SW480 (cell line): ENCODE measurements at regions not wholly inside any gene's neighbourhood (a gene's known extent, or its start where the extent isn't known, plus 50 kb on each side); places are given as distances from the start of the nearest gene placed in this dataset.
"Not testable (repeated sequence)": the region's sequence is repeated elsewhere in the genome, so short reads cannot be mapped to it uniquely, and the experiment has no call there.

Experiments
- DNase-seq: peaks from one replicate; pipeline ENCODE4 v3.0.0-alpha.2; 2016; ENCODE audit warnings: low spot score

DNA sequence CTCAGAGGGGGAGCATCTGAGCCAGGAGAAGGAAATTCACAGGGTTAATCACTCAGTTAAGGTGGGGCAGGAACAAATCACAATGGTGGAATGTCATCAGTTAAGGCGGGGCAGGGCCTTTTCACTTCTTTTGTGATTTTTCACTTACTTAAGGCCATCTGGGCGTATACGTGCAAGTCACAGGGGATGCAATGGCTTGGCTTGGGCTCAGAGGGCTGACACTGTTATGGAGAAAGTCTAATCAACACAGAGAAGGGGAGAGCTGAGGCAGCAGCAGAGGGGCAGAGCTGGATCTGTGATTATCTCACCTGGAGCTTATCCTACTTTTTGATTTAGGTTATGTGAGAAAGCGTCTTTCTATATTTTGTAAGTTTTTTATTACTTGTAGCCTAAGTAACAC lies 350.1 kb downstream of the NSUN3 start:
- not testable (repeated sequence) for DNase-seq

DNA sequence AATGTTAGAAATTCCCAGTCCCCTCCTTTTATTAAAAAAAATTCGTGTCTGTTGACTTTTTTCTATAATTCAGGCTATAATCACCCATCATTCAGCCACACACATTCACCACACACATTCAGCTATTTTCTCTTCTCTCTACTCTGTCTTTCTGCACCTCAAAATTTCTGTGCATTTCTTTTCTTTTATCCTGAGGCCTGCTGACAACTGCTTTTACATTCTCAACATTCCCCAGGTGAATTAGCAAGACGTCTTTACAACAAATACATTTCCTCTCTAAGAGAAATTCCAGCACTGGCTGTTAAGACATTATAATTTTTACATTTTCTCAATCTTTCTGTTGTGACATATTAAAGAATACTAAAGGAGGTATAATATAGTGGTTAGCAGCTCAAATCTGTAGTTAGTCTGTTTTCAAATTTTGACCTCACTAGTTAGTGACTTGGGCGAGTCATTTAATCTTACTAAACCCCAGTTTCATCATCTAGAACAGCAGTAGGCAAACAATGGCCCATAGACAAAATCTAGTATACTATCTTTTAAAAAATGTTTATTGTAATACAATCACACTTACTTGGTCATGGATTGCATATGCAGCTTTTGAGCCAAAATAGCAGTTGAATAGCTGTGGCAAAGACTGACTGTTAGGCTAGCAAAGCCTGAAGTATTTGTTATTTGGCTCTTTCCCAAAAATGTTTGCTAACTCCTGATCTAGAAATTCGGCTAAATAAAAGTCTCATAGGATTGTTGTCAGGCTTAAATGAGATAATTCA lies 350.7 kb downstream of the NSUN3 start:
- DNase-seq = no peak

DNA sequence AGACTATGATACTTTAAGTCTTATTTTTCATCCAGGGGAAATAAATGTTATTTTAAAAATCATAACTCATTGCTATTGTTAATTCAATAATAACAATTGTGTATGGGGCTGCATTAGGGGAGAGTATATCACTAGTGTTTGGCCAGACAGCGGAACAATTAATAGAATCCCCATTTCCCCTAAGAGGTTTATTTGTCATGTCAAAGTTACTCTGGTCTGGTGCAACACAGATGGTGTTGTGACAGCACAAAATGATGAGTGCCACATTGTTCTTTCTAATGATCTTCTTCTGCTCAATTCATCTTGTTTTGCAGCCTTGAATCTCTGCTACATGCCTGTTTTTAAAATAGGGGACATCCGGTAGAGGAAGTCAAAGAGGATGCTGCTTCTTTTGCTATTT lies 351.6 kb downstream of the NSUN3 start:
- no peak for DNase-seq

DNA sequence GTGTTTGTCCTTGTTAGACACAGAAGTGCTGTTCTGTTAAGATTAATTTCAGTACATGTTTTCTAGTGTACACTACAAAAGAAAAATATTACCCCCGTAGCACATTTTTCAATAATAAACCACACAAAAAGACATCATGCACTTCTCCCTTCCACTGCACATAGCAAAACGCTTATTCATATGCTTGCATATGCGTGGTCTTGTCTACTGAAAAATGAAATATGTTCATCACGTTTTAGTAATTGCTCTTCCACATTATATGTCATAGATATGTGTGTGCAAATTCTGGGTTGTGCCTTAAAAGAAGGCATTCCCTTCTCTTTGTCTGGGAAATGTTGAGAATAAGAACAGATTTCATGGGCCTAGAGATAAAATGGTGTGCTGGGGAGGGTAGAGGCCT lies 353.9 kb downstream of the NSUN3 start:
- no peak for DNase-seq

DNA sequence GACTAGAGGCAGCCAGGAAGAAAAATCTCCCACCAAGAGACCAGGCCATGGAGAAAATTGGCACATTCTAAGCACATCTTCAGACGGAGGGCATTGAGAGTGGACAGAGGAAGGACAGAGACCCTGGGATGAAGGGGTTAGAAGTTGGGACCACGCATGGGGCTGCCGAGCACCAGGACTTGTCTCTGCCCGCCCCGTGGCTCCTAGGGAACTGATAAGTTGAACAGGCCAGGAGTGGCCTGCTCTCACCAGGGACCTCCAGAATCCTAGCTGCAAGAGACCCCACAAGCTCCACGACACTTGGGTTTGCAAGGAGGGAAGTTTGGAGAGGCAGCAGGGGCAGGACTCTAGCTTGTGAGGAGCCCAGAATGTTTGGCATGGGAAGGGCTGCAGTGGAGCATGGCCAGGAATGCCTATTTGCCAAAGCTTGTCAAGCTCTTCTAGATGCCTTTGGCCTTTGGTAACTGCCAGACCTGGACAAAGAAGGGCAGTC lies 355.1 kb downstream of the NSUN3 start:
- DNase-seq = no peak

DNA sequence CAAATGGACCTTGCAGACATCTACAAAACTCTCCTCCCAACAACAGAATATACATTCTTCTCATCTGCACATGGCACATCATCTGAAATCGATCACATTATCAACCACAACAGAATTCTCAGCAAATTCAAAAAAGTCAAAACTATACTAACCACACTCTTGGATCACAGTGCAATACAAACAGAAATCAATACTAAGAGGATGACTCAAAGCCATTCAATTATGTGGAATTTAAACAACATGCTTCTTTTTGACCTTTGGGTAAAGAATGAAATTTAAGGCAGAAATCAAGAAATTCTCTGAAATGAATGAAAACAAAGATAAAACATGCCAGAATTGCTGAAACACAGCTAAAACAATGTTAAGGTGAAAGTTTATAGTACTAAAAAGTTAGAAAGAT lies 358.1 kb downstream of the NSUN3 start:
- no peak for DNase-seq

DNA sequence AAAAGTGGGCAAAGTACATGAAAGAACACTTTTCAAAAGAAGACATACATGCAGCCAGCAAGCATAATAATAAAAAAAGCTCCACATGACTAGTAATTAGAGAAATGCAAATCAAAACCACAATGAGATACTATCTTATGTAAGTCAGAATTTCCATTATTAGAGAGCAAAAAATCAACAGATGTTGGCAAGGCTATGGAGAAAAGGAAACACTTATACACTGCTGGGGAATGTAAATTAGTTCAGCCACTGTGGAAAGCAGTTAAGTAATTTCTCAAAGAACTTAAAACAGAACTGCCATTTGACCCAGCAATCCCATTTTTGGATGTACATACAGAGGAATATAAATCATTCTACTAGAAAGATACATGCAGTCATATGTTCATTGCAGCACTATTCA lies 360.7 kb downstream of the NSUN3 start:
- no peak for DNase-seq

DNA sequence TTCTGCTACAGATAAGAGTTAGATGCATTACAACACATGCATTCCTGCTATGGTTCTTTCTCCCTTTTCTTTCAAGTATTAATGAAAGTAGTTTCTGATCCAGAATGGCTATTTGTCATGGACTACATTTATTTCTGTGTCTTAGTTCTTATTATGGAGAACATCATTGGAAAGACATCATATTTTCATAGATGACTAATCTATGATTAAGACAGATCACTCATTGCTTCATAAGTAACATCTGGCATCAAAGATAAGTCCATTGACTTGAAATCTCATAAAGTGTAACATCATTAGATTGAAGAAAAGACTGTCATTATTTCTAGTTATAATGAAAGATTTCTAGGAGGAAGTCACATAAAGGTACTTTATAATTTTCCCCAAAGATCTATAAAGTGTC lies 366.7 kb downstream of the NSUN3 start:
- DNase-seq = no peak

DNA sequence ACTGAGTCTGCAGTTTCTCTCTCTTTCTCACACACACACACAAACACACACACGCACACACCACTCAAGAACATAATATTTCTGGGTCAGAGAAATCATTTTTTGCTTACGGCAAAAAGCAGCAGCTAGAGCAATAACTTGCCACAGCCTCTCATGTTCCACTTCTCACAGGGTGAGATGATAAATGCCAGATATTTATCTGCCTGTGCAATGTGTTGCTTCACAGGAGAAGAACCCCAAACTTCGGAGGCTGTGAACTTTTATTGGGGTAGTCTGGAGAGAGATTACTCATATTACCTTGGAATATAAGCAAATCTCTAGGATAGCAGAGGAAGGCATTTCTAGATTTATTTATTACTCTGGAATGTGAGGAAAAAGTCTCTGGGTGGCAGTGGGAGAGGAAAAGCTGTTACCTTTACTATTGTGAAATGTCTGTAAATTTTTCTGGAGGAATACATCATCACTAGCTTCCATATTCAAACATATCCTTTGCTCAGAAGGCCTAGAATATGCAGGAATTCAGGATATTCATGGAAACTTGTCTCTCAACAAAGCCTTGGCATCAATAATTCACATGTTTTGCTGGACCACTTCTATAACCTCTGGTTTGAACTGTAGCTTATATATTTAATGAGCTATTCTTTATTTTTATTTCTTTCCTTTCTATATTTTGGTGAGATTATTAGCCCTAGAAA lies 369.2 kb downstream of the NSUN3 start:
- DNase-seq = no peak

DNA sequence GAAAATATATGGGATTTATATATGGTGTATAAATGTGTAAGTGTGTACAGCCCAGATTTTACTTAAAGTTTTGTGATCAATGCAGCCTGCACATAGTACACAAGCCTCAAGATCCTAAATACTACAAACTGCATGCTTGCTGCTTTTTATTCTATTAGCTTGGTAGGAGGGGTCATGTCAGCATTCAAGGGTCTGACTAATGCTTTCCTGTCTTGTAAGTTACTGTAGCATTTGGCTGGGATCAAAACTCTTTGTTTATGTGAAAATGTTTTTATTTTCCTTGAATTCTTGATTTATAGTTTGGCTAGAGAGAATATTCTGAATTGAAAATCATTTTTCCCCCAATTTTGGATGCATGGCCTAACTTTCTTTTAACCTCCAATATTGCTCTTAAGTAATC lies 370.9 kb downstream of the NSUN3 start:
- no peak for DNase-seq

DNA sequence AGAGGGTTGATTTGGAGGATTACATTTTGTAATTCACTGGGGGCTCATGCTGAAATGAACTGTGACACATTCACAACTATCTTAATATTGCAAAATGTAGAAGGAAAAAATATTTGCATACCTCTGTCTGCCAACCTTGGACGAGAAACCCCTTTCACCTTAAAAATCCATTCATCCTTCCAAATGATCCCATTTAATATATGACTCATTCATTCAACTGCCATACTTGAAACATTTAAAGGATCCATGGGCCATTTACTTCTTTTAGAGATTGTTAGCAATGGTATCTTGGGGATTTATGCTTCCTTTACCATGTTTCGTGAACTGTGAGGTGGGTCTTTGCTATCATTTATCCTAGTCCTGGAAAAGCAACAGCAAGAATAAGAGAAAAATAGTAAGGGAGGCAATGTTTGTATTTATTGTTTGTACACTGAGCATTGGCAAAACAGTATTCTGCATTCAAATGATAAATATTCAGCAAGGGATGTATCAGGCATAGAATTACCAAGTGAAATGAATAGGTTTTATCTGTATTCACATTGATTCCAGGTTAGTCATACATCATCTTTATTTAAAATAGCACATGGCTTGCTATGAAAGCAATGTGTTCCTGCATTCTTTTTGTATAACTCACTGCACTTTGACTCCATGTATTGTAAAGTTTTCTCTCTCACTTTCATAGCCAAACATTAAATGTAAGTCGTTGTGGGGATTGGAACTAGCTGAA lies 378.1 kb downstream of the NSUN3 start:
- DNase-seq = peak; percentile 23

DNA sequence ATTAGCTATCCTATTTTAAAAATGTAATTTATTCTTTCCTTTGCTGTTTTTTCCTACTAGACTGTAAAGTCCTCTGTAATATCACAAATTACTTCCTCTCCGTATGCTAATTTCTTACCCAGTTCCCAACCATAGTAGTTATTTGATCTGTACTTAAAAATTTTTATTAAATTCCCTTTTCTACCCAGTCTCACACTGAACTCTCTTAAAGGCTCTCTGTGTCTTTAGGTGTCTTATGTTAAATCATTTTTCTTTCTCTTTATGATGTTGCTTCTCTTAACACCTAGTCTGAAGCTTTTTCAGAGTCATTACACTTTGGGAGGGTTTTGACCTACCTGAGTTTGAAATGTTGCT lies 378.6 kb downstream of the NSUN3 start:
- DNase-seq = no peak

DNA sequence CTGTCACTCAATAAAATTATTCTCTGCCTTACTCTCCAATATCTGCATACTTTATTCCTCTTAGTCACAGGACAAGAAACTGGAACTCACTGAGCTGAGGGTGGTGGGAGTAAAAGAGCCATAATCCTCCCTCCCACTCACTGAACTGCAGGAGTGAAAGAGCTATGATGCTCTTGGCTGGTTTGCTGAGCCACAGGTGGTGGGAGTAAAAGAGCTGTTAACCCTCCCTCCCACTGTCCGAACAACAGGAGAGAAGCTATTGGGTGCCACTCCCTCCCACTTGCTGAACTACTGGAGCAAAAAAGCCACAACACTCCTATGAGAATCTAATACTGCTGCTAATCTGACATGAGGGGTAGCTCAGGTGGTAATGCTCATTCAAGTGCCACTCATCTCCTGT lies 391.0 kb downstream of the NSUN3 start:
- DNase-seq = no peak

DNA sequence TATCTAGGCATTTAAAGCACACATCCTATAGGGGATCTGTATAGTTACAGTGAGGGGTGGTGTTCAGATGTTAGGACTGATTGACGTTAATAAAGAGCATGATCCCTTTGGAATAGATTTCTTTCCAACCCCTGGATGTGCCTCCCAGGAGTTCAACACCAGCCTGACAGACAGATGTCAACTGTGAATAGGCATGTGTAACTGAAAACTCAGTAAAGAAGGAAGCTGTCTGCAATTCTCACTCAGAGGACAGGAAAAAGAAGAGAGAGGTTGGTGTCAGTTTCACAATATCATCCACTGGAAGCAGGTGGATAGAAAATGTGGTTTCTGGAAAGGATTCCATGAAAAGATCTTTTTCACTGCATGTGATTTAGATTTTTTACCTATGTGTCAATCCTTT lies 396.3 kb downstream of the NSUN3 start:
- DNase-seq = no peak

DNA sequence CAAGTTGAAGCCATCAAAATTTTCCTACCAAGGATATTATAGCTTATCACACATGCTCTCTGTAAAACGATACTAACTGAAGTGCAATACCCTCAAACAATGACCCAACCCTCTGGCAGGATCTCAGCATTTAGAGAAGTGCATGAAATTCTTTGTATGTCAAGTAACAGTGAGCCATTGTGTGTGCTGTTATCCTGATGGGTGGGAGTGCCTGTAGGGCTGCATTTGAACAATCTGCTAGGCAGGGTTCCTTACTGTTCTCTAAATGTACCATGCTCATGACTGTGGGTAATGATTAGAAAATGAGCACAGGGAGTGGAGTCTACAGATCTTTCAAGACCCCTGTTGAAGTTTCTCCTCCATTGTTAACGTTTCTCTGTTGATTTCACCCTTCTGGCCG lies 398.1 kb downstream of the NSUN3 start:
- DNase-seq = no peak

DNA sequence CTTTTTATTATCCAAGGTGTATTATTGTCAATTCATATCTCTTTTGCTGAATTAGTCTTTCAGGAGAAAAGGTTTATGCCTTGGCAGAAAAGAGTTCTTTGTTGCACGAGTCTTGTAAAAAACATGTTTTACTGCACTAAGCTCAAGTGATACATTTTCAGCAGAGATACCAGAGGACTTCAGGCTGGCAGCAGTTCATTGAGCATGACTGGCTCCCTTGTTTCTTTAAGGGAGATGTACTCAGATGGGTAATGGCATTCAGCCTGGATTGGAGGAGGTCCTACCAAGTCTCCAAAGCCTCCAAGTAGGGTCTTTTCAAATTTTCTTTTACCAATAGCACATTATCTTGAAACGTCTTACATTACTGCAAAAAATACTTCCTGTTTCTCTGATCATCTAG lies 400.1 kb downstream of the NSUN3 start:
- no peak for DNase-seq

DNA sequence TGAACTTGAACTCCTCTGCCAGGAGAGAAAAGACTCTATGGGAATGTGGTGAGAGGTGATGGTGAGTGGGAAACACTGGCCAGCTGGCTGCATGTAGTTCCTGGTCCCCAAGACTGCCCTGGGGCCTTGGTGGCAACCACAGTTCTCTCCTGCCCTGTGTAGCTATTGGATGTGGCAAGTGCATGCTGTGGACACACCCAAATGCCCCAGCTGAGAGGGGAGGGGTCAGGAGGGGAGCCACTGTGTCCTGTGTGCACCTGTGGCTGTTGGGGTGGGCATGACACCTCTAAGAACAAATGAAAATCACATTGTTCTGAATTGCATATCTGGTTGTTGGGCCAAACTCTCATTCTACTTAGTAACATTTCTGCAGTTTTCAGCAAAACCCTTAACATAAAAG lies 409.6 kb downstream of the NSUN3 start:
- DNase-seq = no peak

DNA sequence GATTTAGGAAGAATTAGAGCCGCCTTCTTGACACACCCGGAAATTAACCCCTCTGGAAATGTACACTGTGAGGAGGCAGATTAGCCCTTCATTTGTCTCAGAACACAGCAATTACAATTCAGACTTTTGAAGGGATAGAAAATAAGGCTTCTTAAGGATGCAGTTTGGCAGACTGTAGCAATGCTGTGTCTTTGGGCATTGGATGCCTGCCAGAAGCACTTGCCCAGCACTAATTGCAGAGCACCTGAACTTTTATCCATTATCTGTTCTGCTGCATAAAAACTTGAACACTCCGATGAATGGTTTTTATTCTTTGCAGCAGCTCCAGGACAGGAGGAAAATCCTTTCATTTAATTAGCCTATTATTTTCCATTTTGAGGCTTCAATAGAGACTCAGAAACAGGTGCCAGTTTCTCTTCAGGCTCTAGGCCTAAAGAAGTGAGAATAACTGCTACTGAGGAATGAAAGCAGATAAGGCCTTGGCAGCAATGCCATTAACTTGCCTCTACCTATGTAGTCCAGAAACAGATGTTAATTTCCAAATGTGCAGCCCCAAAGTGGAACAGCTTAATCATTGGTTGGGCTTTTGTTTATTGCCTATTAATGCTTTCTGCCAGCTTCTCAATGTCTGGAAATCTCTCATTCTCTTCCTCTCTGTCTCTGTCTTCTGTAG lies 418.5 kb downstream of the NSUN3 start:
- no peak for DNase-seq

DNA sequence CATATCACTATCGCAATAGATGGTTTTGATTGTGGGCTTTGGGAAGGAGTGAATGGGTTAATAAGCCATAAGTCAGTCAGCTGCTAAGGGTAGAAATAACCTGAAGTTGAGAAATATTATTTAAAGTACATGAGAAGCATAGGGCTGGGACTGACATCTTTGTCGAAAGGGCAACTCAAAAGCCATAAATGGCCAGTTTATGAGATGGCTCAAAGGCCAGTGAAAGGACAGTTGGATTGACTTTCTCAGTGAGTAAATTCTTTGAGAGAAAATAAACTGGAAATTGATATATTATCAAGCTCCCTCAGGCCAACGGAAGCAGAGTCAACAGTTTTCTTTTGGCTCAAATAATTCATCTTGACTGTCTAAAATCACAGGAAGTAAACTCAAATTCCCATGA lies 419.8 kb downstream of the NSUN3 start:
- DNase-seq = no peak

DNA sequence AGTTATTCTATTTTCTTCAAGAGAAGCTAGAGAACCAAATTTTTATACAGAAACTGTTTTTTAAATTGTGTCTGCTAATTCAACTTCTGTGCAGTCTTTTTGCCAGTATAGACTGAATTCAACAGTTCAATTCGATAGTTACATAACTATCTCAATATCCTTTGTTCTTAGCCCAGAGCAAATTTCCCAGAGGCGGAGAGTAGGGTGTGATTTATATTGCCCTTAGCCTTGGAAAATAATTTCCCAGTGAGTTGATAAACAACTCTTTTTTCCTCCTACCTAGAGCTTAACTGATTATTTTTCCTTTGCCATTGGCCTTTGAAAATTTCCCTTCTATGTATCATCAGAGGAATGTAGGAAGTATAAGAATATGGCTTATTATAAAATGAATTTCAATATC lies 420.5 kb downstream of the NSUN3 start:
- DNase-seq = no peak

DNA sequence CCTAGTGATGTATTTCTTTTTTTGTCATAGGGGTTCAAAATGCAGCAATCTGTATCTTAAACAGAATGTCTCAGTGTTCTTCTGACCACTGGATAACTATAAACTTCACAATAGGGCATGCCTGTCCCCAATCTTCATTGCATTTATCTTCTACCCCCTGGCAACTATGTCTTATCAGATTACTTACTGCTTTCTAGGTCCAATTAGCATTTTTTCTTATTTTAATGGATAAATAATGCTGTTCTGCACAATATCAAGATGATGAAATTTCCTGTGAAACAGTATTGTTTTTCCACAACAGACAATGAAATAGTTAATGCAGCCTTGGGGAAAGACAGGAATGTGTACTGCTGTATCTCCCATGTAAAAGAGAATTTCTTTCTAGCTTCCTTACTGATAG lies 432.1 kb downstream of the NSUN3 start:
- no peak for DNase-seq

DNA sequence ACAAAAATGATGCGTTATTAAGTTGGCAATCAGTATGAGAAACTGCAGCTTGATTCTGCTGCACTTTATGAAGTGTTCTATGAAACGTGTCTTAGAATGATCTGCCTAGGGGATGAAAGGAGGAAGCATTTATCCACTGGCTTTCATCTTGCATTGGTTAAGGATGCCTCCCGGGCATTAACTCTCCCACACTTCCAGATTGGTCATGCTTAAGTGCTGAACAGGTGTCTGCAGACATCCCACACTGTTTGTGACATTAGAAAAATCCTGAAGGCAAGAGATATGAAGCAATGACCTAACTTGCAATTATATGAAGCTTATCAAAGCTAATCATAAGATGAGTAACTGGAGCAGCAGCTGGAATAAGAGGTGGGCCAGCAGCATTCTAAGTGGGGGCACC lies 437.3 kb downstream of the NSUN3 start:
- no peak for DNase-seq

DNA sequence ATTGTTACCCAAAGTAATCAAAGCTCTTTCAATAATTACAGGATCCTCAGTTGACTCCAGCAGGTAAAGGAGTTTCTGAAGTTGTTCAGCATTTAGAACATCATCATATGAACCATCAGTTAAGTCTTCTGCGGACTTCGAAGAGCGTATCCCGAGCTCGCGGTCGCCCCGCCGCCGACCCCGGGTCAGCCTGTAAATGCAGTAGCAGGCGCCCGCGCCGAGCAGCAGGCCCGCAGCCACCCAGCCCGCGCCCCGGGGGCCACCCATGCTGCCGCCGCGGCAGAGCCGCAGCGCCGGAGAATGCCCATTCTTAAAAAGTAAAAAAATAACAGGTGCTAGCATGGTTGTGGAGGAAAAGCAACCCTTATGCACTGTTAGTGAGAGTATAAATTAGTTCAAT lies 444.5 kb downstream of the NSUN3 start:
- DNase-seq = not testable (repeated sequence)
